Stimulated activated CD8-positive, alpha-beta memory T cell treated with anti-CD3 and anti-CD28 coated beads, Interleukin-12 subunit alpha, Interleukin-12 subunit beta, amount 100 ng/mL, for 24 hours (primary cell): ENCODE measurements at regions not wholly inside any gene's neighbourhood (a gene's known extent, or its start where the extent isn't known, plus 50 kb on each side); places are given as distances from the start of the nearest gene placed in this dataset.

Experiments used
- DNase-seq: peaks from one replicate; pipeline ENCODE4 v3.0.0-alpha.2; 2020; ENCODE audit errors: extremely low read depth

- DNase-seq, result no peak
Observed at GRCh38 chr12:27382924-27383323, 50.3 kb downstream of the BMAL2 start.

- DNase-seq, result peak; percentile 34
Observed at GRCh38 chr12:27383429-27384260, 51.0 kb downstream of the BMAL2 start.

GRCh38 chr12:27384261-27384590, 51.6 kb downstream of the BMAL2 start:
- no peak for DNase-seq

GRCh38 chr12:27385766-27386564, 53.3 kb downstream of the BMAL2 start:
- DNase-seq, result no peak

- no peak for DNase-seq
Observed at GRCh38 chr12:27387473-27387872, 54.8 kb downstream of the BMAL2 start.

- no peak for DNase-seq
Observed at GRCh38 chr12:27388650-27389049, 56.0 kb downstream of the BMAL2 start.

- no peak for DNase-seq
Observed at GRCh38 chr12:27394676-27395075, 51.9 kb upstream of the SMCO2 start.

- DNase-seq, result no peak
Observed at GRCh38 chr12:27396216-27396815, 50.2 kb upstream of the SMCO2 start.
